Skeletal muscle tissue (tissue), 3 donors: ENCODE measurements at regions not wholly inside any gene's neighbourhood (a gene's known extent, or its start where the extent isn't known, plus 50 kb on each side); places are given as distances from the start of the nearest gene placed in this dataset.

ENCODE experiments used
- H3K27ac ChIP-seq: one replicate; pipeline ENCODE4 v1.7.0; 2013; ENCODE audit warnings: mild to moderate bottlenecking, low read depth, low read length, inconsistent platforms
- H3K27me3 ChIP-seq, 3 donors: one replicate each; pipeline ENCODE4 v1.7.0; 2013; ENCODE audit warnings: low read length in 3 of 3; ENCODE audit not compliant: control insufficient read depth in 3 of 3, insufficient read depth in 3 of 3
- H3K36me3 ChIP-seq, 3 donors: one replicate each; pipeline ENCODE4 v1.7.0; 2013; ENCODE audit warnings: low read length in 3 of 3; ENCODE audit not compliant: control insufficient read depth in 3 of 3, insufficient read depth in 3 of 3
- H3K4me1 ChIP-seq, 3 donors: one replicate each; pipeline ENCODE4 v1.7.0; 2013; ENCODE audit warnings: low read length in 3 of 3, mild to moderate bottlenecking in 3 of 3; ENCODE audit not compliant: control insufficient read depth in 3 of 3, insufficient read depth in 3 of 3
- H3K4me3 ChIP-seq, 3 donors: one replicate each; pipeline ENCODE4 v1.7.0; 2013; ENCODE audit warnings: low read length in 3 of 3
- H3K9ac ChIP-seq, 3 donors: one replicate each; pipeline ENCODE4 v1.7.0; 2013; ENCODE audit warnings: low read length in 3 of 3, mild to moderate bottlenecking in 3 of 3, moderate library complexity in 2 of 3, low read depth in 1 of 3
- H3K9me3 ChIP-seq, 3 donors: one replicate each; pipeline ENCODE4 v1.7.0; 2013; ENCODE audit warnings: low read length in 3 of 3; ENCODE audit not compliant: control insufficient read depth in 3 of 3
- donor health status: Osteomylitis.

GRCh38 chr10:111151595-111152307, 74.9 kb downstream of the ADRA2A start:
- no peaks in the 10 kb centered on the region for H3K36me3 ChIP-seq
- H3K9me3 ChIP-seq, result no peaks in the 10 kb centered on the region
- H3K27me3 ChIP-seq, result peaks cover 0 to 8% (median 8%) of the 10 kb centered on the region in 3 donors
- no peak overlapping the region for H3K27ac ChIP-seq
- H3K4me1 ChIP-seq, result peaks cover 5 to 16% (median 9%) of the 10 kb centered on the region in 3 donors
- no peak overlapping the region for H3K4me3 ChIP-seq
- no peak overlapping the region for H3K9ac ChIP-seq

DNA sequence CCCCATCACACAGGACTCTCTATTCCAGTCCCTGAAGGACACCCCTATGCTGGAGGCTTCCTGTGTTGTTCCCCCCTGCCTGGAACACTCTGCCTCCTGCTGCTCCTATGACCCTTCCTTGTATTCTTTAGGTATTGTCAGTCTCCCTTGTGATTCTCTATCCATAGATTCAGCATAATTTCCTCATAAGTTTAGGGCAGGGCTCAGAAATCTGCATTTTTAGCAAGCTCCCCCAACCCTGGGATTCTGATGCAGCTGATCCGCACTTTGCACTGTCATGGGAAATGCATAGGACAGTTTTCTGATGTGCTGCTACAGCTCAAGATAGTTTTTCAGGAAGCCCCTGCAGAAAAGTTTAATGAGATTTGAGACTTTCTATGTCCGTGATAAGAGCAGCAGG, 79.9 kb downstream of the ADRA2A start:
- H3K36me3 ChIP-seq, result no peaks in the 10 kb centered on the region
- H3K27ac ChIP-seq, result no peak overlapping the region
- H3K27me3 ChIP-seq, result peaks cover 6 to 9% (median 8%) of the 10 kb centered on the region in 3 donors
- no peaks in the 10 kb centered on the region for H3K9me3 ChIP-seq
- no peak overlapping the region for H3K4me3 ChIP-seq
- H3K9ac ChIP-seq, result no peak overlapping the region
- H3K4me1 ChIP-seq, result no peaks in the 10 kb centered on the region

- Histone ChIP-seq H3K9me3 (no peaks in the 10 kb centered on the region), H3K9ac (no peak overlapping the region), H3K36me3 (no peaks in the 10 kb centered on the region), H3K27ac (no peak overlapping the region), H3K4me3 (no peak overlapping the region), H3K4me1 (no peaks in the 10 kb centered on the region), H3K27me3 (peaks cover 6 to 9% (median 8%) of the 10 kb centered on the region in 3 donors)
These were observed 81.8 kb downstream of the ADRA2A start for GRCh38 chr10:111158595-111158994.

DNA sequence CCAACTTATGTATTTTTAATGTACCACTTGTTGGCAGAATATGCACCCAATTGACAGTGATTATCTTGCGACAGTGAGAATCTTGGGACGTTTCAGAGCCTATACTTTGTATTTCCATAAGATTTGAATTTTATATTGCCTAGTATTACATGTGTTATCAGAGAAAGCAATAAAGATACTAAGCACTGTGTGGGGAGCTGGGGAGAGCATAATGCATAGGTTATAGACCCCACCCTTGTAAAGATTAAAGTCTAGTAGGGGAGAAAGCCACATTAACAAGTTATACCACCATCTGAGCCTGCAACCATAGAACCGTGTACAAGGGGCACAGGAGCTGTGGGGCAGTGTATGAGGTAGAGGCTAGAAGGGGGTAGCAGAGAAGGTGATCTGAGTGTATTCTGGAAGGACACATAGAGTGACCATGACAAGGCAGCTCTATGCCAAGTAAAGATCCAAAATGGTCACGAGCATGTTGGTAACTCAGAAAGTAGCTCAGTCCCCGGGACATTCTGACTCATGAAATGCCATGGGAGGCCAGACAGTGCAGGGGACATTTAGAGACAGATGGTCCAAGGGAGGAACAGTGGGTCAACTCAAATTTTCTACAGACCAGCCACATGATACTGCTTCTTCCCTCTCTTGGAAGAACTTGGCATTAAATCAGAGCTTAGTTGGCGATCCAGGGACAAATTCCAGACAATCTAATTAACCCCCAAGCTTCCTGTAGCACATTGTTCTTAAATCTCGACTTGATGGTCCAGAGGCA, 84.5 kb downstream of the ADRA2A start:
- Histone ChIP-seq H3K27ac (no peak overlapping the region), H3K4me1 (no peaks in the 10 kb centered on the region), H3K4me3 (no peak overlapping the region), H3K27me3 (peaks cover 2 to 6% (median 5%) of the 10 kb centered on the region in 3 donors), H3K36me3 (no peaks in the 10 kb centered on the region), H3K9ac (no peak overlapping the region), H3K9me3 (no peaks in the 10 kb centered on the region)

DNA sequence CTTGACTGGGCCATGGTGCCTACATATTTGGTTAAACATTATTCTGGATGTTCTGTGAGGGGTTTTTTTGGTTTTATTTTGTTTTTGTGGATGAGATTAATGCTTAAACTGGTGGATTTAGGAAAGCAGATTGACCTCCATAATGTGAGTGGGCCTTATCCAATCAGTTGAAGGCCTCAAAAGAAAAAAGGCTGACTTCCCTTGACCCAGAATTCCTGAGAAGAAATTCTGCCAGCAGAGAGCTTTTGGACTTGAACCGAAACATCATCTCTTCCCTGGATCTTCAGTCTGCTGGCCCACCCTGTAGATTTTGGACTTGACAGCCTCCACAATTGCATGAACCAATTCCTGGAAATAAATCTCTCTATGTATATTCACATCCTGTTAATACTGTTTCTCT, 94.4 kb downstream of the ADRA2A start:
- Histone ChIP-seq H3K4me3 (no peak overlapping the region), H3K27me3 (no peaks in the 10 kb centered on the region), H3K9ac (no peak overlapping the region), H3K27ac (no peak overlapping the region), H3K36me3 (no peaks in the 10 kb centered on the region), H3K9me3 (no peaks in the 10 kb centered on the region), H3K4me1 (peaks cover 0 to 6% (median 0%) of the 10 kb centered on the region in 3 donors)

DNA sequence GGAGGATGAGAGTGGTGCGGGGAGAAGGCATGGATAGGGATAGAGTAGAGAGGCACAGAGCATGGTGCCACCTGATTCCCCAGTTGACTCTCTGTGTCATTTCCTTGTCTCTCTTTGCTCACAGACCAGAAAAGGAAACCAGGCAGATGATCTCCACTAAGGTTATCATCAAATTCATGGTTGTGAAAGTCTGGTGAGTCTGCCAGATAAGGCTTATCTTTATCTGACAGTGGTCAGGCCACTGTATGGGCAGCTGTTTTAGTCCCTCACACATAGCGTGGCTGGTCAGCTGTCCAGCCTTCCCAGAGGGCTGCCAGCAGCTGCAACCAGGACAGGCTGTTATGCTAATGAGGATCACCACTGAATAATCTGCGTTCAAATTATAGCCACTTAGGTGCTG, 99.0 kb downstream of the ADRA2A start:
- Histone ChIP-seq H3K36me3 (no peaks in the 10 kb centered on the region), H3K9me3 (no peaks in the 10 kb centered on the region), H3K27ac (no peak overlapping the region), H3K4me1 (peaks cover 0 to 6% (median 0%) of the 10 kb centered on the region in 3 donors), H3K4me3 (no peak overlapping the region), H3K9ac (no peak overlapping the region), H3K27me3 (no peaks in the 10 kb centered on the region)

- Histone ChIP-seq H3K4me3 (no peak overlapping the region), H3K4me1 (peaks cover 0 to 6% (median 0%) of the 10 kb centered on the region in 3 donors), H3K27ac (no peak overlapping the region), H3K9ac (no peak overlapping the region), H3K27me3 (no peaks in the 10 kb centered on the region), H3K9me3 (no peaks in the 10 kb centered on the region), H3K36me3 (no peaks in the 10 kb centered on the region)
These were observed 100.5 kb downstream of the ADRA2A start for GRCh38 chr10:111177379-111177778.

DNA sequence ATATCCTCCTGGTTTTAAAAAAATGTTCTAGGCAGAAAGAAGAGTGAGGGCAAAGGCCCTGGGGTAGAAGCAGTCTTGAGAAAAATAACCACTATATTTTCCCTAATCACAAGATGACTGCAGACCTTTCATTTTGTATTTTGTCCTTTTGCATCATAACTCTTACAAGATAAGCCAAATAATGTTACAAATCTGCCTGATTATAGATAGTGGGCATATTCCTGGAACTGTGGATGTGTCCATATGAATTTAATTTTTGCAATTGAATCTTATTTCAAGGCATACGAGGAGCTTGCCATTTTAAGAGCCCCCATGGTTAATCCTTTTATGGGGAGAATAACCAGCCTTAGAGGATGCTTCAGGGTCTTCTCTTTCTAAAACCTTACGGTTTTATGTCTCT, 102.7 kb downstream of the ADRA2A start:
- no peak overlapping the region for H3K27ac ChIP-seq
- H3K36me3 ChIP-seq, result no peaks in the 10 kb centered on the region
- no peaks in the 10 kb centered on the region for H3K27me3 ChIP-seq
- H3K4me1 ChIP-seq, result peaks cover 0 to 10% (median 0%) of the 10 kb centered on the region in 3 donors
- H3K9ac ChIP-seq, result no peak overlapping the region
- no peaks in the 10 kb centered on the region for H3K9me3 ChIP-seq
- H3K4me3 ChIP-seq, result no peak overlapping the region

DNA sequence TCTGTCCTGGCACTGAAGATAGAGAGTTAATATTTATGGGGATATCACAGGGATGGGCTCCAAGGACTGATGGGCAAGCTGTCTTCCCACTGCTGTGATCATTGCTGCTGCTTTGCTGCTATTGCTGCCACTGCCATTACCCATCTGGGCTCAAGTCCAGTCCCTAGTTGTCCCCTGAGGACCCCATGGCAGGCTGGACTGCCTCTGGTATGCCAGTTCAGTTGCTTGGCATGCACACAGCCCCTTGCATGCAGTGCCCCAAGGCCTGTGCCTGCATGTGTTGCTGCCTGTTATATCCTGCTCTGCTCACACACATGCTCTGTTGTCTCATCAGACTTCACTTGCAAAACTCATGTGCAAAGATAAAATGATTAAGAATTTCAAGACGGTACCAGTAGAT, 109.5 kb downstream of the ADRA2A start:
- no peaks in the 10 kb centered on the region for H3K9me3 ChIP-seq
- H3K36me3 ChIP-seq, result no peaks in the 10 kb centered on the region
- no peak overlapping the region for H3K4me3 ChIP-seq
- peaks cover 0 to 9% (median 0%) of the 10 kb centered on the region in 3 donors for H3K4me1 ChIP-seq
- H3K9ac ChIP-seq, result no peak overlapping the region
- no peaks in the 10 kb centered on the region for H3K27me3 ChIP-seq
- no peak overlapping the region for H3K27ac ChIP-seq

GRCh38 chr10:111187096-111187495, 110.3 kb downstream of the ADRA2A start:
- Histone ChIP-seq H3K4me3 (no peak overlapping the region), H3K9me3 (no peaks in the 10 kb centered on the region), H3K4me1 (peaks cover 0 to 9% (median 0%) of the 10 kb centered on the region in 3 donors), H3K27ac (no peak overlapping the region), H3K27me3 (no peaks in the 10 kb centered on the region), H3K36me3 (no peaks in the 10 kb centered on the region), H3K9ac (no peak overlapping the region)
